ENCODE measurements at regions not wholly inside any gene's neighbourhood (a gene's known extent, or its start where the extent isn't known, plus 50 kb on each side); places are given as distances from the start of the nearest gene placed in this dataset.

DNA sequence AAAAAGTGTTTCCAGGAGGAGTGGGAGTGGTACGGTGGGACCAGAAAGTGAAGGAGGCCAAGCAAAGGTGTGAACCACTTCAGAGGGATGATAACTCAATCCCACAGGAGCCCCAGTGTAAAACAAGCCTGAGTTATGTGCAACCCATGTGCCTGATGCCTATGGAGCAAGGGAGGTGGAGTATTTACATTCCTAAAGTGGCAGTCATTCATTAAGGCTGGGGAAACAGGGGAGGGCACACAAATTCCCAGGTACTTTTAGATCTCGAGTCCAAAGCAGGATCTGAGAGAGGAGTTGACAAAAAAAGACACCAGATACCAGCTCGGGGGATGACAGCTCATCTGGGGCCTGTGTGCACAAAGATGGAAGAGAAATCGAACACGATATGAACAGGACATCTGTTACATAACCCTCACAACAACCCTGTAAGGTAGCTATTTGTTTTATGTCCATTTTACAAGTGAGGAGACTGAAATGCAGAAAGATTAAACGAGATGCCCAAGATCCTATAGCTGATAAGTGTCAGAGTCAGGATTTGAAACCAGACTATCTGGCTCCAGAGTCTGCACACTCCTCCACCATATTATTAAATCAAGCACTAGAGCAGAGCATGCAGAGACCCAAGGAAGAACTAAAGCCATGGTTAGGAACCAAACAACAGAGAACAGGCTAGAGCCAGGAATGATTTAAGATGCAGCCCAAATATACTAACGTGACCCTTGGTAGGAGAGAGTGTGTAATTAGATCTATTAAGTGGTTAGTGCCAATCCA, 91.9 kb upstream of the MAPK10 start:
- TF ChIP-seq, protein P1, sequence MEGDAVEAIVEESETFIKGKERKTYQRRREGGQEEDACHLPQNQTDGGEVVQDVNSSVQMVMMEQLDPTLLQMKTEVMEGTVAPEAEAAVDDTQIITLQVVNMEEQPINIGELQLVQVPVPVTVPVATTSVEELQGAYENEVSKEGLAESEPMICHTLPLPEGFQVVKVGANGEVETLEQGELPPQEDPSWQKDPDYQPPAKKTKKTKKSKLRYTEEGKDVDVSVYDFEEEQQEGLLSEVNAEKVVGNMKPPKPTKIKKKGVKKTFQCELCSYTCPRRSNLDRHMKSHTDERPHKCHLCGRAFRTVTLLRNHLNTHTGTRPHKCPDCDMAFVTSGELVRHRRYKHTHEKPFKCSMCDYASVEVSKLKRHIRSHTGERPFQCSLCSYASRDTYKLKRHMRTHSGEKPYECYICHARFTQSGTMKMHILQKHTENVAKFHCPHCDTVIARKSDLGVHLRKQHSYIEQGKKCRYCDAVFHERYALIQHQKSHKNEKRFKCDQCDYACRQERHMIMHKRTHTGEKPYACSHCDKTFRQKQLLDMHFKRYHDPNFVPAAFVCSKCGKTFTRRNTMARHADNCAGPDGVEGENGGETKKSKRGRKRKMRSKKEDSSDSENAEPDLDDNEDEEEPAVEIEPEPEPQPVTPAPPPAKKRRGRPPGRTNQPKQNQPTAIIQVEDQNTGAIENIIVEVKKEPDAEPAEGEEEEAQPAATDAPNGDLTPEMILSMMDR (IDR thresholded peaks at IDR 0.05) = no peak
- TF ChIP-seq EZH2 (IDR thresholded peaks at IDR 0.05; ENCODE audit: borderline replicate concordance, insufficient read depth, low read depth, low read length, poor library complexity, severe bottlenecking) = no peak
